ENCODE measurements at regions not wholly inside any gene's neighbourhood (a gene's known extent, or its start where the extent isn't known, plus 50 kb on each side); places are given as distances from the start of the nearest gene placed in this dataset.

DNA sequence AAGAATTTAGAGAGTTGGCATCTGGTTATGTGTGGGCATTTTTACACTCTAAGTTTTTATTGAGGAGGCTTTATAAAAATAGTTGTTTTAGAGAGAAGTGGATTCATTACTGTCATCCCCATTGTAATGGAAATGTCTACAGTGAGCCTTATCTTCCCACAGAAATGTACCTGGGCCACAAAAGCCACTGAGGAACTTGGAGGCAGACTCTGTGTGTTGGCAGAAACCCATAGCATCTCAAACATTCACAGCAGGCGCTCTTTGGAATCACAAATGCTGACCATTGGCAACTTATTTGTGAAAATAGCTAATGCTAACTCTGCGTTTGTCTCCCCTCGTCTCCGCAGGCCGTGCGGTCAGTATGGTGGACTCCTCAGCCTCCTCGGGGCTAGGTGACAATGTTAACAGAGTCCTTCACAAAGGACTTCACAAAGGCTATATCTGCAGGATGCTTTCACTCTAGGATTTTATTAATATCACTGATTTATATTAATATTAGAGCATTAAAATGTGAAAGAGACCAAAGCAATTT lies 689.1 kb upstream of the POU3F3 start:
- TF ChIP-seq CTCF (IDR thresholded peaks at IDR 0.05; ENCODE audit: low read length) = no peak
- TF ChIP-seq EZH2 (optimal IDR thresholded peaks at IDR 0.05; ENCODE audit: low read depth, low read length) = no peak

Data from MM.1S (cell line).